A549 (cell line): ENCODE measurements at regions not wholly inside any gene's neighbourhood (a gene's known extent, or its start where the extent isn't known, plus 50 kb on each side); places are given as distances from the start of the nearest gene placed in this dataset.

Source experiments
- CHD2 ChIP-seq: fragments of 150-350 bp; IDR thresholded peaks from 2 replicates; pipeline ENCODE4 v1.6.1; 2014; ENCODE audit warnings: low read length; ENCODE audit not compliant: partially characterized antibody
- EP300 ChIP-seq, 2 experiments: fragments of >200 bp; sonication (Bioruptor Twin); formaldehyde crosslinking; IDR thresholded peaks; 2 replicates in 1 of 2; 3 replicates in 1 of 2; pipeline ENCODE4 v1.6.1; 2016 to 2017
- ESRRA ChIP-seq: fragments of 150-350 bp; IDR thresholded peaks from 2 replicates; pipeline ENCODE4 v1.6.1; 2014; ENCODE audit warnings: mild to moderate bottlenecking, low read length, borderline replicate concordance
- POLR2A ChIP-seq: IDR thresholded peaks from 2 replicates; pipeline ENCODE4 v1.6.1; 2012; ENCODE audit warnings: mild to moderate bottlenecking, low read length
- RCOR1 ChIP-seq: fragments of 150-350 bp; IDR thresholded peaks from 2 replicates; pipeline ENCODE4 v1.6.1; 2014; ENCODE audit warnings: antibody characterized with exemption, low read length, low read depth
- RFX5 ChIP-seq: fragments of 450-650 bp; IDR thresholded peaks from 2 replicates; pipeline ENCODE4 v1.7.1; 2014; ENCODE audit warnings: antibody characterized with exemption, mild to moderate bottlenecking, moderate library complexity
- TF ChIP-seq, protein P1 (sequence below): fragments of >200 bp; sonication (Bioruptor Twin); formaldehyde crosslinking; IDR thresholded peaks from 3 replicates; pipeline ENCODE4 v1.5.1; 2016
- TF ChIP-seq, protein P2 (sequence below): IDR thresholded peaks from 2 replicates; pipeline ENCODE4 v1.6.1; 2012
- TF ChIP-seq, protein P3 (sequence below): fragments of 200-600 bp; sonication (generic); IDR thresholded peaks from 2 replicates; pipeline ENCODE4 v1.6.1; 2016; ENCODE audit warnings: antibody characterized with exemption, mild to moderate bottlenecking, moderate library complexity

DNA sequence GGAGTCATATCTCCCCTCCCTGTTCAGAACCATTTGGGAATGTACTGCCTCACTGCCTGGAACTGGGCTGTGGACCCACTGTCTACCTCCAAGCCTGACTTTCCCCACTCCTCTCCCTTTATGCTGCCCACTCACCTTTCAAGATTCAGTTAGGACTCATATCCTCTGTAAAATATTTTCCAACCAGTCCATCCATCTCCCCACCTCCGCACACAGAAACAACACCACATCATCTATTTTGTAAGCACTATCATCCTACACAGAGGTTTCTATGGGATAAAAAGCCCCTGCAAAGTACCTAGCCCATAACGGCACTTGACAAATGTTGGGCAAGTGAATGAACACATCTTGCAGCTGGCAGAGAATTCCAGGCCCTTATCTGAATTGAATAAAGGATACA is 250.8 kb downstream of the ANAPC1 start:
- no peak for TF ChIP-seq POLR2A
- no peak for TF ChIP-seq RCOR1
- TF ChIP-seq, protein P1, sequence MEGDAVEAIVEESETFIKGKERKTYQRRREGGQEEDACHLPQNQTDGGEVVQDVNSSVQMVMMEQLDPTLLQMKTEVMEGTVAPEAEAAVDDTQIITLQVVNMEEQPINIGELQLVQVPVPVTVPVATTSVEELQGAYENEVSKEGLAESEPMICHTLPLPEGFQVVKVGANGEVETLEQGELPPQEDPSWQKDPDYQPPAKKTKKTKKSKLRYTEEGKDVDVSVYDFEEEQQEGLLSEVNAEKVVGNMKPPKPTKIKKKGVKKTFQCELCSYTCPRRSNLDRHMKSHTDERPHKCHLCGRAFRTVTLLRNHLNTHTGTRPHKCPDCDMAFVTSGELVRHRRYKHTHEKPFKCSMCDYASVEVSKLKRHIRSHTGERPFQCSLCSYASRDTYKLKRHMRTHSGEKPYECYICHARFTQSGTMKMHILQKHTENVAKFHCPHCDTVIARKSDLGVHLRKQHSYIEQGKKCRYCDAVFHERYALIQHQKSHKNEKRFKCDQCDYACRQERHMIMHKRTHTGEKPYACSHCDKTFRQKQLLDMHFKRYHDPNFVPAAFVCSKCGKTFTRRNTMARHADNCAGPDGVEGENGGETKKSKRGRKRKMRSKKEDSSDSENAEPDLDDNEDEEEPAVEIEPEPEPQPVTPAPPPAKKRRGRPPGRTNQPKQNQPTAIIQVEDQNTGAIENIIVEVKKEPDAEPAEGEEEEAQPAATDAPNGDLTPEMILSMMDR = no peak
- TF ChIP-seq ESRRA = no peak
- TF ChIP-seq, protein P2, sequence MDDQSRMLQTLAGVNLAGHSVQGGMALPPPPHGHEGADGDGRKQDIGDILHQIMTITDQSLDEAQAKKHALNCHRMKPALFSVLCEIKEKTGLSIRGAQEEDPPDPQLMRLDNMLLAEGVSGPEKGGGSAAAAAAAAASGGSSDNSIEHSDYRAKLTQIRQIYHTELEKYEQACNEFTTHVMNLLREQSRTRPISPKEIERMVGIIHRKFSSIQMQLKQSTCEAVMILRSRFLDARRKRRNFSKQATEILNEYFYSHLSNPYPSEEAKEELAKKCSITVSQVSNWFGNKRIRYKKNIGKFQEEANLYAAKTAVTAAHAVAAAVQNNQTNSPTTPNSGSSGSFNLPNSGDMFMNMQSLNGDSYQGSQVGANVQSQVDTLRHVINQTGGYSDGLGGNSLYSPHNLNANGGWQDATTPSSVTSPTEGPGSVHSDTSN = no peak
- no peak for TF ChIP-seq CHD2
- no peak for TF ChIP-seq EP300 (IDR thresholded peaks at IDR 0.05)
- TF ChIP-seq, protein P3, sequence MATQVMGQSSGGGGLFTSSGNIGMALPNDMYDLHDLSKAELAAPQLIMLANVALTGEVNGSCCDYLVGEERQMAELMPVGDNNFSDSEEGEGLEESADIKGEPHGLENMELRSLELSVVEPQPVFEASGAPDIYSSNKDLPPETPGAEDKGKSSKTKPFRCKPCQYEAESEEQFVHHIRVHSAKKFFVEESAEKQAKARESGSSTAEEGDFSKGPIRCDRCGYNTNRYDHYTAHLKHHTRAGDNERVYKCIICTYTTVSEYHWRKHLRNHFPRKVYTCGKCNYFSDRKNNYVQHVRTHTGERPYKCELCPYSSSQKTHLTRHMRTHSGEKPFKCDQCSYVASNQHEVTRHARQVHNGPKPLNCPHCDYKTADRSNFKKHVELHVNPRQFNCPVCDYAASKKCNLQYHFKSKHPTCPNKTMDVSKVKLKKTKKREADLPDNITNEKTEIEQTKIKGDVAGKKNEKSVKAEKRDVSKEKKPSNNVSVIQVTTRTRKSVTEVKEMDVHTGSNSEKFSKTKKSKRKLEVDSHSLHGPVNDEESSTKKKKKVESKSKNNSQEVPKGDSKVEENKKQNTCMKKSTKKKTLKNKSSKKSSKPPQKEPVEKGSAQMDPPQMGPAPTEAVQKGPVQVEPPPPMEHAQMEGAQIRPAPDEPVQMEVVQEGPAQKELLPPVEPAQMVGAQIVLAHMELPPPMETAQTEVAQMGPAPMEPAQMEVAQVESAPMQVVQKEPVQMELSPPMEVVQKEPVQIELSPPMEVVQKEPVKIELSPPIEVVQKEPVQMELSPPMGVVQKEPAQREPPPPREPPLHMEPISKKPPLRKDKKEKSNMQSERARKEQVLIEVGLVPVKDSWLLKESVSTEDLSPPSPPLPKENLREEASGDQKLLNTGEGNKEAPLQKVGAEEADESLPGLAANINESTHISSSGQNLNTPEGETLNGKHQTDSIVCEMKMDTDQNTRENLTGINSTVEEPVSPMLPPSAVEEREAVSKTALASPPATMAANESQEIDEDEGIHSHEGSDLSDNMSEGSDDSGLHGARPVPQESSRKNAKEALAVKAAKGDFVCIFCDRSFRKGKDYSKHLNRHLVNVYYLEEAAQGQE = no peak
- no peak for TF ChIP-seq RFX5
